CD4-positive, alpha-beta T cell treated with Interleukin-4 for 1 hour (primary cell): ENCODE measurements at regions not wholly inside any gene's neighbourhood (a gene's known extent, or its start where the extent isn't known, plus 50 kb on each side); places are given as distances from the start of the nearest gene placed in this dataset.
"Not testable (repeated sequence)": the region's sequence is repeated elsewhere in the genome, so short reads cannot be mapped to it uniquely, and the experiment has no call there.

ENCODE experiments used
- DNase-seq, 2 donors: peaks; one replicate each; pipeline ENCODE4 v3.0.0-alpha.2; 2020 to 2022

DNA sequence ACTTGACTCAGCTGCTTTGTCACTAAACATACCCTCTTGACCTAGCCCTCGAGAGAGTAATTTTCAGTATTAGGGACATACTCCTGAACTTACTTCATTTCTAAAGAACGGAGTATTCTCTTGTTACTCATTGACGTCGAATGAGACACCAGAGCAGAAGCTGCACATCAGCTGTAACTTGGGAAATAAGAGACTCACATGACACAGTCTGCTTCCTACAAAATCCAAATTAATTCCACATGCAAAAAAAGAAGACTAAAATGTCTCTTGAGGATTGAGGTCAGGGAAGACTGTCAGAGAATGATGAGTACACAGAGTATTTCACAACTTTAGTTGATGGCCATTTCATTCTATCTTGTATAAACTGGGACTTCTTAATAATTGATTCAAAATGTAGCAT lies 114.7 kb upstream of the EGFR start:
- no peak for DNase-seq

DNA sequence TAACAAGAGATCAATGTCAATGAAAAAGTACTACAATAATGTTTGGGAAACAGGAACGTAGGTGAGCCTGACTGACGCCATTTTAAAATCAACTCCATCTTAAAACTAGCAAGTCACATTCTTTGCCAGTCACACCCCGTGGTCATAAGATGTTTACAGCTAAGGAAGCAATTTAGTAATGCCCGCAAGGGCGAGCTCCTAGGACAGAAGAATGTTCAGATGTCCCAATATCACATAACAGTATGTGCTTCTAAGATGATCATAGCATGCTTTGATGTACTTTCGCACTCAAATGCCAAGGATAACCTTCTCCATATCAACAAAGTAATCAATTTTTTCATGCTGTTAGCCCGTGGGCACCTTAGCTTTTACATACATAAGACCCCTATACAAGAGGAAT lies 113.8 kb upstream of the EGFR start:
- no peak for DNase-seq

DNA sequence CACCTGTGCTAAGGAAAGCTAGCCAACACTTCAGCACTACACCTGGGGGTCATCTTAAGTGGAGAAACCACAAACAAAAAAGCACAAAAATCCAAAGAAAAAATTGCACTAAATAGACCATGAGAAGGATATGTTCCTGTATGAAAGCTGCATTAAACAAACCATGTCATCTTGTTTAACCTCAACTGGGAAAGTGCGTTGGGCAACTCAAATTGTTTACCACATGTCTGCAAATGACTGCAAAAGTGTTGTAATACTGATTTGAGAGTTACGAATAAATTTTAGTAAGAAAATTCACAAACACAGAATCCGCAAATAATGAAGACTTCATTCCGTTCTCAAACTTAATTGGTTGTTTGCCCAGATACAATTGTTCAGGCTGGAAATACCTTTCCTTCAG lies 111.9 kb upstream of the EGFR start:
- DNase-seq = no peak

DNA sequence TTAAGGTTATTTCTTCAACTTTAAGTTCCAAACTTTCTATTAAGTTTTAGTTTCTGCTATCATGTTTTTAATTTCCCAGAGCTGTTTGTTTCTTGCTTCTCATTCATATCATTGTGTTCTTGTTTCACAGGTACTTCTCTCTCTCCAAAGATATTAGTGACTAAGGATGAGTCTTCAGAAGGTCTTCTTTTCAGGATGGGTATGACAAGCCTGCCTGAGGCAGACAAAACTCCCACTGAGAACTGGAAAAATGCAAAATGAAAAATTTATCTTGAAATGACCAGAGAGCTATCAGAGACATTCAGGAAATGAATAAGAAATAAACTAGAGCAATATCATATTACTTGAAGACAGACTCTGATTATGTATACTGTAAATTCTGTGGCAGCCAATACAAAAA lies 110.8 kb upstream of the EGFR start:
- no peak for DNase-seq

DNA sequence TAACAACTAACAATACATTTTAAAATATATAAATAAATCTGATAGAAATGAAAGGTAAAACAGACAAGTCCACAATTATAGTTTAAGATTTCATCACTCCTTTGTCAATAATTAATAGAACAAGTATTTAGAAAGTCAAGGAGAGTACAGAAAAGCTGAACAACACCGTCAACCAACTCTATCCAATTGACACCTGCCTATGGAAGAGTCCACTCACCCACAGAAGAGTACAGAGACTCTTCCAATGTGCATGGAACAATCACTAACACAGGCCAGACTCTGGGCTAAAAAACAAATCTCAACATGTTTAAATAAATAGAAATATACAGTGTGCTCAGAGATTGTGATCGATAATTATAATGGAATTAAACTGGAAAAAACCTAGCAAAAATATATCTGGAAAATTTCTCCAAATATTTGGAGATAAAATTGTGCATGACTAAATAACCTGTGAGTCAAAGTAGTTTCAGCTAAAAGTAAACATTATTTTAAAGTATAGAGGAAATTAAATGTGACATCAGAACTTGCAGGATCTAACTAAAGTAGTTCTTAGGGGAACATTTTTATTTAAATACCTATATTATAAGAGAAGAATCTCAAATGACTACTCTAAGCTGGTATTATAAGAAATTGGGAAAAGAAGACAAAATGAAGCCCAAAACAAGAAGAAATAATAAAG lies 109.9 kb upstream of the EGFR start:
- DNase-seq = no peak

DNA sequence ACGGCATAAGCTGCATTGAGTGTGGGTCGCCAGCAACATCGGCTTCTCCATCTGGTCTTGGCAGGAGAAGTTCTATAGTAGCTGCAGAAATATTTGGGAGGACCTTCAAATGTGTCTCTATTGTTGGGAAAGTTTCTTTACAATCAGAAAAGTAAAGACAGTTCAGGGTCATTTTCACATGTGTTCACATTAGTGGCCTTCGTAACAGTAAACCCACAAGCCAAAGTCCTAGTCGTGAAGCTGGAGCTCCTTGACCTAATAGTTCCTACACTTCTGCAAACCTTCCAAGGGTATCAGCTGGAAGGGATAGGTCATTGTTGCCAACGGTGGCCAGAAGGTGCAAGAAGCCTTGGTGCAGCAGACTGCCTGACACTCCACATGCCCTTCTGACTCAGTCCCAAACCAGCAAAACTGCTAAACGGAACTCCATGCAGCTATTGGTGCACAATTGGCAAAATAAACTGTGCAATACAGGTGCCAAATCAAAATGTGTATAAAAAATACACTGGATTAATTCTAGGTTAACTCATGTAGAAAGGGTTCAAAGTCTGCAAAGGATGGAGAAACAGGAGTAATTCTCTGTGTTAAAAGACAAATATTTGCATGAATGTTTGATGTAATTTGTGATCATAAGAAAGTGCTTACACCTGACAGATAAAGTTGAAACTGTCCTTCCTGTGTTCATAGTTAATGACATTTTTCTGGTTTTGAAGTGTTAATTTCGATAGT lies 102.8 kb upstream of the EGFR start:
- DNase-seq = no peak

DNA sequence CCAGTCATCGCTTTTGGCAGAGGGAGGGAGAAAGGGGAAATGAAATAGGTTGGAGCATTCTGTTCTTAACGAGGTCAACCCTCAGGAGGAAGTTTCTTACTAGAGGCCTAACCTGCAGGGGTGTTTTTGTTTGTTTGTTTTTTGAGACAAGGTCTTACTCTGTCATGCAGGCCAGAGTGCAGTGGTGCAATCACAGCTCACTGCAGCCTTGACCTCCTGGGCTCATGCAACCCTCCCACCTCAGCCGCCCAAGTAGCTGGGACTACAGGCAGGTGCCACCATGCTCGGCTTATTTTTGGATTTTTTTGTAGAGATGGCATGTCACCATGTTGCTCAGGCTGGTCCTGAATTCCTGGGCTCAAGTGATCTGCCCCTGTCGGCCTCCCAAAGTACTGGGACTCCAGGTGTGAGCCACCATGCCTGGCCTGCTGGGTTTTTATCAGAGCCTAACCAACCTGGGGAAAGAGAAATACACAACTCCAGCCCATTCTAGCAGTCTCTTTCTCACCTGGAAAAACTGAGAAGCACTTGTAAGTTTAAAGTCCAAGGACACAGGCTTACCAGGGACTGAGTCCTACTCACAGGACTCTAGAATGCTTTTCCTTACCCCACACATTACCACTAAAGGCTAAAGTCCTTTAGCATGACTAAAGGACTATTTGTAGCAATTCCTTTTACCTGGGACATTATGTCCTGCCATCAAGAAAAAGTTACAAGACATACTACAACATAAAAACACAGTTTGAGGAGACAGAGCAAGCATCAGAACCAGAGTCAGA lies 101.0 kb upstream of the EGFR start:
- DNase-seq = no peak

DNA sequence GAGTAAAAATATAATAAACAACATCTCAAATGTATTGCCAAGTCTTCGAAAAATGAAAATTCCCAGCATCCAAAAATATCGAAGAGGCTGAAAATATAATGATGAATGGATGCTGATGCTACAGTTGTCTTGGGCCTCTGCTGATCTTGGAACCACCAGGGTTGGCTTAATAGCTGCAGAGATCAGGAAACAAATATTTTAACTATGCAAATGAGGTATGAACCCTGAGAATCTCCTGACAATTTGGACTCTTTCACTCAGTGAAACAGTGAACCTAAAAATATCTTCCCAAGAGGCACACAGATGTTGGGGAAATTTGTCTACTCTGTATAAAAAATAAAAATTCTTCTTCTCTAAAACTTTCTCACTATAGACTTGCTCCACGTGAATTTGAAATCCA lies 97.7 kb upstream of the EGFR start:
- DNase-seq = no peak

DNA sequence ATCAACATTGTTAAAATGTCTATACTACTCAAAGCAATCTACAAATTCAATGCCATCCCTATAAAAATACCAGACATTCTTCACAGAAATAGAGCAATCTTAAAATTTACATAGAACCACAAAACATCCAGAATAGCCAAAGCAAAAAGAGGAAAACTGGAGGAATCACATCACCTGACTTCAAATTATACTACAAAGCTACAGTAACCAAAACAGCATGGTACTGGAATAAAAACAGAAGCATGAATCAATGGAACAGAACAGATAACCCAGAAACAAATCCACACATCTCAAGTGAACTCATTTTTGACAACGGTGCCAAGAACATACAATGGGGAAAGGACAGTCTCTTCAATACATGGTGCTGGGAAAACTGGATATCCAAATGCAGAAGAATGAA lies 87.3 kb upstream of the EGFR start:
- no peak for DNase-seq

DNA sequence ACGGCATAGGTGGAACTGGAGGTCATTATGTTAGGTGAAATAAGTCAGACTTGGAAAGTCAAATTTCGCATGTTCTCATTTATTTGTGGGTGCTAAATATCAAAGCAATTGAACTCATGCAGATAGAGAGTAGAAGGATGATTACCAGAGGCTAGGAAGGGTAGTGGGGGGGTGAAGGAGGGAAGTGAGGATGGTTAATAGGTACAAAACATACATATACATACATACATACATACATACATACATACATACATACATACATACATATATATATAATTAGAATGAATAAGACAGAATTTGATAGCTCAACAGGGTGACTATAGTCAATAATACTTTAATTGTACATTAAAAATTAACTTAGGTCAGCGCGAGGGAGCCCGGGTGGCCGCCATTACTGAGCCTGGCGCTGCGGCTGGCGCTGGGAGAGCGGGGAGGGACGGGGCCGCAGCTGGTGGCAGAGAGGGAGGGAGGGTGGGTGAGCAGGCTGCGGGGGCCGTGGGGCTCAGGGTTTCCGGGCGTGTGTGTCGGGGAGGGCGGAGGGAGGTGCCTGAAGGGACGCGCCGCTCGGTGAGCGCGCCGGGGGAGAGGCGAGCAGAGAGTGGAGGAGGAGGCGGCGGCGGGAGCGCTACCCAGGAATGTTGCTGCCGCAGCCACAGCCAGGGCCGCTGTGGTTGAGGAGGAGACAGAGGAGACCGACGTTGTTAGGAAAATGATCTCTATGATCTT lies 85.8 kb upstream of the EGFR start:
- no peak for DNase-seq

DNA sequence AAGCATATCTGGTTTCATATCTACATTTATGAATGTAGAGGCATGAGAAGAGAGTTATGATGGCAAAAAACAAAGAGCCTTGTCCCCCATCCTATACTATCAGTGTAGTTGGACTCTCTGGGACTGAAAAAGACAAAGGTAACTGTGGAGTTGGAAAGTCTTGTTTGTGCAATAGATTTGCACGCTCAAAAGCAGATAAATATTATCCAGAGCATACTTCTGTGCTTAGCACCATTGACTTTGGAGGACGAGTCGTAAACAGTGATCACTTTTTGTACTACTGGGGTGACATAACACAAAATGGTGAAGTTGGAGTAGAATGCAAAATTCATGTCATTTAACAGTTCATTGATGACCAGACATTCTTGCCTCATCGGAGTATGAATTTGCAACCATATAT lies 85.2 kb upstream of the EGFR start:
- no peak for DNase-seq

DNA sequence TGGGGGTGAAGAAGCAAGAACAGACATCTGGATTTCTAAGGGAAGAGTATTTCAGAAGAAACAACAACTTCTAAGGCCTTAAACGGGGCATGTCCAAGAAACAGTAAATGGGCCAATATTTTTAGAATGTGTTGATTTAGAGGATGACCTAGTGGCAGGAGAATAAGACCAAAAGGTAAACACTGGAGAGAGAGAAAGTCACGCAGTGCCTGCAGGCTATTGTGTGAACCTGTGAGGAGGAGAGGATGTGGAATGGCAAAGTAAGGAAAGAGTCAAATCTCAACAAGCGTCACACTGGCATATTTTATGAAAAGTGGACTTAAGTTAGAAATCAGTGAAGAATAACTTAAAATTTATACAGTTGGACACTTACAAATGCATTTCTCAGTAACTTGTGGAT lies 78.1 kb upstream of the EGFR start:
- no peak for DNase-seq

DNA sequence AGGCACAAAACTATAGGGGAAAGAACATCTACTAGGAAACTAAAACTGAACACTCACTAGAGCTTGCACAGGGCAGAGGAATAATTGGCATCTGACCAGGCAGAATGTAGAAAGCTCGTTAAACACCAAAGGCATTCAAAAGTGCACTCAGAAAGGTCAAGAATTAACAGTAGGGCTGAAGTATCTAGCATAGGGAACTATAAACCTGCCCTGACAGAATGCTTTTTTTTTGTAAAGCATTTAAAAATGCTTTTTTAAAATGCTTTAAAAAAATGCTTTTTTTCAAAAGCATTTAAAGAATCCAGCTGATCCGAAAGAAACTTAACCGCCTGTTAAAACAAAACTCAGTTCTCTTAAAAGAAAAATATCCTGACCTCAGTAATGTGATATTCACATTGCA lies 74.6 kb upstream of the EGFR start:
- DNase-seq = no peak

DNA sequence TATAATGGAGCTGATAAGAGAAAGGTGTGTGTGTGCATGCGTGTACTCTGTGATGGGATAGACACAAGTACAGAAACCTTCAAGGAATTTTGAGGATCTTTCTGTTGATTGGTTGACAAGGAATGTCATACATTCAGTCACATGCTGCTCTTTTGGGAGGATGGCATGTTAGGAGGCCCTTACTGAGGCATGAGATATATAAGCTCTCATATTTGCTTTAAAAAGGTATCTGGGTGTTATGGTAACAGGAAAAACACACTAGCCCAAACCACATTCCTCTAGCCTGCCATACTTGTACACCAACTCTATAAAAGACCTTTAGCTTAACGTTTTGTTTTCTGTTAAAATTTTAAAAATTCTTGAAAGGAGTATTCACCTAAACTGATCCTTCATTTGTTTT lies 72.5 kb upstream of the EGFR start:
- no peak for DNase-seq

DNA sequence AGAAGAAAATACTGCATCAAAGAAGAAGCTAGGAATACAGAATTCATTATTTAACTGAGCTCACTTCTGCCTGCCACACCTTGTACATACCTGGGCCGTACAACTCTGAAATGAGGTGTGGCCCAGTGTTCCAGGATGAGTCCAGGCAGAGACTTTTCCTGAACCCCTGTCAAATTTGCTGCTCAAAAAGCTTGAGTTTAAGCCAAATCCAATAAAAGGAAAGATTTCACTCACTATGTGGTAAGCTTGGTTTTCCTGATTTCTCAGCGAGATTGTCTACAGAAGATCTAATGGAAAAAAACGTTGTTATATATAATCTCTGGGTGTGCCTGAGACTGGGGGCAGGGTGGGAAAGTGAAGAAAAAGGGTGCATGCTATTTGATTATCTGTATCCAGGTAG lies 72.1 kb upstream of the EGFR start:
- DNase-seq = no peak

DNA sequence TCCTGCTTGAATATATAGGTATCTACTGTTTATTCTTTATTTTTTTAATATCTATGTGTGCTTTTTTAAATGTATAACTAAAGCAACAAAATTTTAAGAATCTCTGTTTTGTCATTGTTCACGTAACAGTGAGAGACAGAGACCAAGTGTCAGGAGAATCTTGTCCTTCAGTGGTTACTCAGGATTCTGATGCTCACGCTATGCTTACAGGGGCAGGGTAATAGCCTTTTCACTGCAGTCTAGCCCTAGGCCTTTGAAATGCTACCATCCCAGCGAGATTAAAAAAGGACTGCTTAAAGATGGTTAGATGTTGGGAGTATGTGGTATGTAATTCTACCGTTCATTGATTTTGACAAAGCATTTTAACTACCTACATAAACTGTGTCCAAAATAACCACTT lies 71.6 kb upstream of the EGFR start:
- no peak for DNase-seq

DNA sequence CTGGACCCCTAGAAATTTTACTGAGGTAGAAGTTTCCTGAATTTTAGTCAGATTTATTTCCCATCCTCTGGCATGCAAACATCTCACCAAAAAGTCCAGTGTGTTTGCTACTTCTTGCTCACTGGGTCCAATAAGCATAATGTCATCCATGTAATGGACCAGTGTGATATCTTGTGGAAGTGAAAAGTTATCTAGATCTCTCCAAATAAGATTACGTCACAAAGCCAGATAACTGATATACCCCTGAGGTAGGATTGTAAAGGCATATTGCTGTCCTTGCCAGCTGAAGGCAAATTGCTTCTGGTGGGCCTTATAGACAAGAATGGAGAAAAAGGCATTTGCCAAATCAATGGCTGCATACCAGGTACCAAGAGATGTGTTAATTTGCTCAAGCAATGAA lies 69.3 kb upstream of the EGFR start:
- not testable (repeated sequence) for DNase-seq

DNA sequence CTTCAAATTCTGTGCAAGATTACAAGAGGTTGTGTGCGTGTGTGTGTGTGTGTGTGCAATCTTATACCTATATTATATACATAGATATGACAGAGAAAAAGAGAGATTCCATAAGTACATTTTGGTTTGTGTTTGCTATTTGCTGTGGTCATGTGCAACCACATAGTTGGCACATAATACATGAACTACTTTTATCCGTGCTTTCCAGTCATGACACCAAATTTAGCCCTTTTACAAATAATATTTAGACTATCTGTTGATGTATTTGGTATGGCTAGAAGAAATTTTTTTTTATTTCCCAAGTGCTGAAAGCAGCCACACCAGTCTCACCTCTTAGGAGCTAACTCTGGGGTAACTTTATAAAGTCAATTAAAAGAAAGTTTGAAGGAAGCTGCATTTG lies 63.5 kb upstream of the EGFR start:
- no peak for DNase-seq

DNA sequence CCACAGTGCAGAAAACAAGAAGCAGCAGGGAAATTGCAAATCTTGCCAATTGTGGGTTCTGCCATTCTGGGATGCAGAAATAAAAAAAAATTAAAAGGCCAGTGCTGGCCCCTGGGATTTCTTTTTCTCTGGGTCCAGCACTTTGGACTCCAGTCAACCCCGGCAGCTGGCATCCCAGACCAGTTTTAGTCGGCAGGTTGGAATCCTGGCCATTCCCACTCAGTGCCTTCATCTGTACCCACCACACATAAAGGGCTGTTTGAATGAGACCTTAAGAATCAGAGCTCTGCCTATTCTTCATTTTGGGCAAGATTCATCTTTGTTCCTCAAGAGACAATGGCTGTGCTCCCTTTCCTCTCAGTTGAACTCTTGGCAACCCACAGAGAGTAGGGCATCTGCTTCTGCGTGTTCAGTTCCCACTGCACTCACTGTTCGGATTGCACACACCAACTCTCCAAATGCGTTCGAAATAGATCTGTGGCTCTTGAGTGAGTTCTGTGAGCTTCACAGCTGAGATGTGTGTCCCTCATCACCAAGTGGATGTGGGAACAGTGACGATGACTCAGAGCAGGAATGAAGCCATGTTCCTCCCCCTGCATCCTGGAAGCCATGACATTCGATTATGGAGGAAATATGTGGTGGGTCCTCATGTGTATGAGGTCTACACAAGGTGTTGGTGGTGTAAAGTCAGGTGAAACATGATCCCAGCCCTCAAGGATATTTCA lies 63.0 kb upstream of the EGFR start:
- no peak for DNase-seq

DNA sequence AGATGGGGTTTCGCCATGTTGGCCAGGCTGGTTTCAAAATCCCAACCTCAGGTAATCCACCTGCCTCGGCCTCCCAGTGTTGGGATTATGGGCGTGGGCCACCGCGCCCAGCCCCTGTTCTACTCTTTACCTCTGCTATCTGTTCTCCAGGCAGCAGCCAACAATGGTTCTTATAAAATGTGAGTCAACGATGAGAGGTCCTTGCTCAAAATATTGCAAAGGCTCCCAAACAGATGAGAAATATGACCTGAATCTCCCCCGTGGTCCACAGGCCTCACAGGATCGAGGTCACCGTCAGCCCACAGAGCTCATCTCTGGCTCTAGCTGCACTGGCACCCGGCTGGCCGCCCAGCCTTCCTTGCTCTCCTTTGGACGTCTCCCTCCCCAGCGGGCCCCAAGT lies 62.0 kb upstream of the EGFR start:
- no peak for DNase-seq

DNA sequence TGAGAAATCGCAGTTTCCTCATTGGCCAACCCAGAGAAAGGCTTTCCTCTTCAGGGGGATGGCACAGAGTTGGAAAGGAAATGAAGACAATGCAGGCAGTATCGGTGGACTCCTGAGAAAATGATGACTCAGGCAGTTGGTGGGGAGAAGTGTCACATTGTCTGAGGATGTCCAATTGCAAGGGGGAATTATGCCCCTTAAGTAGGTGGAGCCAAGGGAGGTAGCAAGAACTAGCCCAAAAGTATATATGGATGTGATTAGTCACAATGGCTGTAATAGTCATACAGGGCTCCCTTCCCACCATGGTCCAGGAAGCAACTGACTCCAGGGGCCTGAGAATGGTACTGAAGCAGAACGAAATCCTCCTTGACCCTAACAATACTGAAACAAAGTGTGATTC lies 58.3 kb upstream of the EGFR start:
- no peak for DNase-seq

DNA sequence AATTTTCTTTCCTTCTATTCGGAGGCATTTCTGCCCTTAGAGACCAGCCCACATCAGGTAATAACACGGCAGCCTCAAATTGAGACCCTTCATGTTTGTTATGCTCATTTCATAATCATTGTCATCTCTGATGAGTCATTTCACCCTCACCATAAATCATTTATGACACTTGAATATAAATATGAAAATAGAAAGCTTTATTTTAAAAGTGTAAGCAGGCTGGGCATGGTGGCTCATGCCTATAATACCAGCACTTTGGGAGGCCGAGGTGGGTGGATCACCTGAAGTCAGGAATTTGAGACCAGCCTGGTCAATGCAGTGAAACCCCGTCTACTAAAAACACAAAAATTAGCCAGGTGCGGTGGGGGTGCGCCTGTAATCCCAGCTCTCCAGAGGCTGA lies 57.4 kb upstream of the EGFR start:
- no peak for DNase-seq

DNA sequence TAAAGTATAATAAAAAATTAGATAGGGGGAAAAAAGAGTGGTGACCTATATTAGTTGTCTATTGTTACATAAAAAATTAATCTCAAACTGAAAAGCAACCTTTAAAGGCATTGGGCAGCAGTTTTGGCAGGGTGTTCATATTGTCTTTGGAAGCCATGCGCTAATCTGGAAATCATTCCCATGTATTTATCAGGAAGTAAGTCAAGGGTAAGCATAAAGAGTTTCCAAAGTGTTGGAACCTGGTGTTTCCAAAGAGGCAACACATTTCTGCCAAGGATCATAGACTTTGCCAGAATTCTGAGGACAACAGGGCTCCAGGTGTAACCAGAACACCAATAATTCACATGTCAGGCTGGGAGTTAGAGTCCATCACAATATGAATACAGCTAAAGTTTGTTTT lies 55.7 kb upstream of the EGFR start:
- no peak for DNase-seq
